ENCODE measurements at regions not wholly inside any gene's neighbourhood (a gene's known extent, or its start where the extent isn't known, plus 50 kb on each side); places are given as distances from the start of the nearest gene placed in this dataset.

- Histone ChIP-seq H2AFZ (ENCODE audit: low read length) (no peak overlapping the region), H2BK20ac (ENCODE audit: low read depth, low read length, poor library complexity, severe bottlenecking) (no peak overlapping the region), H3K4ac (ENCODE audit: low read depth, low read length) (no peak overlapping the region), H3K9ac (ENCODE audit: extremely low read depth, insufficient read length, low read length) (no peak overlapping the region), H3K23ac (ENCODE audit: insufficient read length, low read depth, low read length) (no peak overlapping the region), H3T11ph (ENCODE audit: low read length) (no peak overlapping the region), H2BK120ac (ENCODE audit: low read depth, low read length, poor library complexity, severe bottlenecking) (no peak overlapping the region), H3K79me1 (ENCODE audit: insufficient read depth, low read depth, low read length, poor library complexity, severe bottlenecking) (no peaks in the 10 kb centered on the region), H3K9me3 (ENCODE audit: control insufficient read depth, low read depth, low read length) (no peaks in the 10 kb centered on the region), H3K14ac (ENCODE audit: insufficient read depth, low read length) (no peak overlapping the region), H2BK12ac (ENCODE audit: insufficient read length, low read depth, low read length) (no peak overlapping the region), H3K18ac (ENCODE audit: insufficient read length, low read depth, low read length) (no peak overlapping the region), H2AK5ac (ENCODE audit: insufficient read length, low read length) (no peak overlapping the region), H4K20me1 (ENCODE audit: control insufficient read depth, insufficient read depth, insufficient read length) (no peaks in the 10 kb centered on the region), H2BK15ac (ENCODE audit: low read depth, low read length) (no peak overlapping the region), H3K4me1 (ENCODE audit: insufficient read depth, low read length) (no peaks in the 10 kb centered on the region), H3K79me2 (ENCODE audit: insufficient read depth, low read length) (no peaks in the 10 kb centered on the region), H3K56ac (ENCODE audit: insufficient read length, low read depth, low read length) (no peak overlapping the region), H3K27me3 (ENCODE audit: insufficient read depth, low read length) (no peaks in the 10 kb centered on the region), H4K91ac (ENCODE audit: insufficient read length, low read depth, low read length) (no peak overlapping the region), H4K8ac (replicated peaks; ENCODE audit: insufficient read length, low read depth, low read length) (no peak overlapping the region), H2BK5ac (ENCODE audit: insufficient read length, low read length) (no peak overlapping the region), H3K23me2 (ENCODE audit: insufficient read length, low read depth, low read length, poor library complexity, severe bottlenecking) (no peaks in the 10 kb centered on the region), H4K5ac (ENCODE audit: insufficient read length, low read depth, low read length) (no peak overlapping the region), H3K27ac (ENCODE audit: insufficient read length, low read depth, low read length) (no peak overlapping the region), H3K4me2 (ENCODE audit: insufficient read depth, insufficient read length, low read length) (no peak overlapping the region)
- no peak overlapping the region for H3K4me3 Mint-ChIP-seq
- H3K4me1 Mint-ChIP-seq = peaks cover 2 to 13% of the 10 kb centered on the region in 2 experiments; a peak in 3 of 4 replicates
- no peaks in the 10 kb centered on the region for H3K27me3 Mint-ChIP-seq (ENCODE audit: low read depth)
- DNase-seq = no peak
- H3K36me3 Mint-ChIP-seq (ENCODE audit: insufficient read depth in 1 of 3, low read depth in 3 of 3) = peaks cover 0 to 5% (median 0%) of the 10 kb centered on the region in 3 experiments; a peak in 2 of 7 replicates
- WGBS (ENCODE audit: extremely low coverage, insufficient read length, low lambda C conversion rate) = no CpG with 5 or more reads among the region's 4 CpGs
- no peak overlapping the region for H3K27ac Mint-ChIP-seq
- peaks cover 0 to 3% of the 10 kb centered on the region in 2 experiments; a peak in 3 of 5 replicates for H3K9me3 Mint-ChIP-seq
- TF ChIP-seq CTCF (conservative IDR thresholded peaks at IDR 0.05) = no peak
Observed at GRCh38 chr12:127121494-127122084, 1145.4 kb upstream of the TMEM132C start.

Measured in H9 (cell line).